NT2/D1 (cell line): ENCODE measurements at regions not wholly inside any gene's neighbourhood (a gene's known extent, or its start where the extent isn't known, plus 50 kb on each side); places are given as distances from the start of the nearest gene placed in this dataset.

Experiments used
- SUZ12 ChIP-seq: IDR thresholded peaks from 2 replicates; pipeline ENCODE4 v1.6.1; 2011; ENCODE audit not compliant: insufficient read length, insufficient read depth; ENCODE audit errors: extremely low read depth
- YY1 ChIP-seq: IDR thresholded peaks from 2 replicates; pipeline ENCODE4 v1.6.1; 2011; ENCODE audit not compliant: insufficient read length, insufficient read depth
- ZNF274 ChIP-seq: IDR thresholded peaks from 2 replicates; pipeline ENCODE4 v1.6.1; 2011; ENCODE audit warnings: mild to moderate bottlenecking, low read depth, low read length

- no peak for TF ChIP-seq YY1
- no peak for TF ChIP-seq ZNF274
- no peak for TF ChIP-seq SUZ12
Measured at GRCh38 chr10:111523016-111523415, 446.2 kb downstream of the ADRA2A start.
